Endothelial cell of umbilical vein (primary cell): ENCODE measurements at regions not wholly inside any gene's neighbourhood (a gene's known extent, or its start where the extent isn't known, plus 50 kb on each side); places are given as distances from the start of the nearest gene placed in this dataset.

ENCODE experiments used
- GATA2 ChIP-seq: IDR thresholded peaks from 2 replicates; pipeline ENCODE4 v1.7.0; 2011; ENCODE audit warnings: low read depth, mild to moderate bottlenecking, moderate library complexity, mixed read lengths, low read length; ENCODE audit not compliant: insufficient read length, insufficient read depth
- POLR2A ChIP-seq: IDR thresholded peaks from 2 replicates; pipeline ENCODE4 v1.6.1; 2012; ENCODE audit warnings: low read depth, mild to moderate bottlenecking, control low read depth, low read length
- POLR2AphosphoS5 ChIP-seq: IDR thresholded peaks from 2 replicates; pipeline ENCODE4 v1.6.1; 2012; ENCODE audit warnings: low read depth, mild to moderate bottlenecking, control low read depth, low read length, moderate library complexity; ENCODE audit not compliant: insufficient read depth
- TF ChIP-seq, protein P1 (sequence below), 2 donors: IDR thresholded peaks; 1 replicate in 1 of 2; 2 replicates in 1 of 2; pipeline ENCODE4 v1.5.1; 2011; ENCODE audit warnings: low read length in 2 of 2, mild to moderate bottlenecking in 2 of 2, moderate library complexity in 2 of 2, control low read depth in 1 of 2, inconsistent platforms in 1 of 2, low read depth in 1 of 2; ENCODE audit not compliant: insufficient read depth in 1 of 2; ENCODE audit errors: extremely low read depth in 1 of 2

DNA sequence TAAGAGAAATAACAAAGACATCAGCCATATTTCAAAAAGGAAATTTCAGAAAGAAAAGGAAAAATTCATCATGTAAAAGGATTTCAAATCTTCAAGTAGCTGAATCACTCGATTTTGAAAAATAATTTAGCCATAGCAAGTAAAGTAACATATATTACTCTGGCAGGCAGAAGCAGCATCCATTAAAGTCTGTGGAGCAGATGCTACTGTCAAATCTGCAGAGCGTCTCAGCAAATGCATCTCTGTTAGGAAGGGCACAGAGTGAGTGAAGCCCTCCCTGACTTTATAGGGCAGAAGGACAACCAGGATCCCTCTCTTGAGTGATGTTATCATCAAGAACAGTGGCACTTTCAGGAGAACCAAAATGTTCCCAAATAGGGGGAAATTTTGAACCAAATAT is 445.5 kb downstream of the EFNB2 start:
- TF ChIP-seq, protein P1, sequence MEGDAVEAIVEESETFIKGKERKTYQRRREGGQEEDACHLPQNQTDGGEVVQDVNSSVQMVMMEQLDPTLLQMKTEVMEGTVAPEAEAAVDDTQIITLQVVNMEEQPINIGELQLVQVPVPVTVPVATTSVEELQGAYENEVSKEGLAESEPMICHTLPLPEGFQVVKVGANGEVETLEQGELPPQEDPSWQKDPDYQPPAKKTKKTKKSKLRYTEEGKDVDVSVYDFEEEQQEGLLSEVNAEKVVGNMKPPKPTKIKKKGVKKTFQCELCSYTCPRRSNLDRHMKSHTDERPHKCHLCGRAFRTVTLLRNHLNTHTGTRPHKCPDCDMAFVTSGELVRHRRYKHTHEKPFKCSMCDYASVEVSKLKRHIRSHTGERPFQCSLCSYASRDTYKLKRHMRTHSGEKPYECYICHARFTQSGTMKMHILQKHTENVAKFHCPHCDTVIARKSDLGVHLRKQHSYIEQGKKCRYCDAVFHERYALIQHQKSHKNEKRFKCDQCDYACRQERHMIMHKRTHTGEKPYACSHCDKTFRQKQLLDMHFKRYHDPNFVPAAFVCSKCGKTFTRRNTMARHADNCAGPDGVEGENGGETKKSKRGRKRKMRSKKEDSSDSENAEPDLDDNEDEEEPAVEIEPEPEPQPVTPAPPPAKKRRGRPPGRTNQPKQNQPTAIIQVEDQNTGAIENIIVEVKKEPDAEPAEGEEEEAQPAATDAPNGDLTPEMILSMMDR (IDR thresholded peaks at IDR 0.05; ENCODE audit: extremely low read depth in 1 of 2, insufficient read depth in 1 of 2, low read depth in 1 of 2, low read length in 2 of 2): no peak
- TF ChIP-seq POLR2AphosphoS5: no peak
- TF ChIP-seq POLR2A: no peak
- no peak for TF ChIP-seq GATA2
